Ovary (tissue), 3 donors: ENCODE measurements at regions not wholly inside any gene's neighbourhood (a gene's known extent, or its start where the extent isn't known, plus 50 kb on each side); places are given as distances from the start of the nearest gene placed in this dataset.

Experiments
- CTCF ChIP-seq, 3 donors: fragments of 450-650 bp in 2 of 3; fragments of 200-600 bp in 1 of 3; IDR thresholded peaks; one replicate each; pipeline versions ENCODE4 v1.5.1 to v1.8.0; 2016 to 2022; ENCODE audit warnings: antibody characterized with exemption in 3 of 3, mild to moderate bottlenecking in 1 of 3
- EP300 ChIP-seq: sonication (generic); formaldehyde crosslinking; IDR thresholded peaks from one replicate; pipeline ENCODE4 v1.6.1; 2017; ENCODE audit warnings: antibody characterized with exemption
- POLR2A ChIP-seq: fragments of 450-650 bp; IDR thresholded peaks from one replicate; pipeline ENCODE4 v1.6.1; 2017; ENCODE audit warnings: antibody characterized with exemption, mild to moderate bottlenecking, moderate library complexity
- donor health status: DM: no; HTN: no; CAD: no.

DNA sequence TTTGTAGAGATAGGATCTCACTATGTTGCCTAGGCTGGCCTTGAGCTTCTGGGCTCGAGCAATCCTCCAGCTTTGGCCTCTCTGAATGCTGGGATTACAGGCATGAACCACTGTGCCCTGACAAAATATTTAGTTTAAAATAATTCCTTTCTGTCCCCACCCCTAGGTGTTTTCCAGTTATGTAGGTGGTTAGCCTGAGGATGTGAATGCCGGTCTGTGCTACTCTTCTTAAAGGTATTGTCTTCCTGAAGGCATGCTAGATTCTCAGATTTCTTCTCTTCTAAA lies 56.7 kb upstream of the BASP1 start:
- TF ChIP-seq CTCF (IDR thresholded peaks at IDR 0.05): no peak
- TF ChIP-seq EP300: no peak
- no peak for TF ChIP-seq POLR2A
